ENCODE measurements at regions not wholly inside any gene's neighbourhood (a gene's known extent, or its start where the extent isn't known, plus 50 kb on each side); places are given as distances from the start of the nearest gene placed in this dataset.

DNA sequence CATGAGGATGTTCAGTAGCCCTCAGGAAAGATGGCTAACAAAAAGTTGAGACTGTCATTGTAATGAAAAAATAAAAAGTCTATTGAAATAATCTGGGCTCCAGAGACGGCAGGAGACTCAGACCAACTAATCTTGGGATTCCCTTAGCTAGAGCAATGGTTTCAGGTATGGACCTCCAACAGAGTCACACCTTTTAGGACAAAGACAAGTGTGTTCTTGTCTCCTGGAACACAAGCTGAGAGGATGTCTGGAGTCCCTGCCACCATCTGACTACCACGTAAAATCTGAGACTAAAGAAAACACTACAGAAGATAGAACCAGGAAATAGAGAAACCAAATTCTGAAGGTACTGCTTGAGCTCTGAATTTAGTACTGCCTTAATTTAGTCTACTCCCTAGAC lies 103.3 kb upstream of the RBBP8 start (continued):
- TF ChIP-seq, protein P1, sequence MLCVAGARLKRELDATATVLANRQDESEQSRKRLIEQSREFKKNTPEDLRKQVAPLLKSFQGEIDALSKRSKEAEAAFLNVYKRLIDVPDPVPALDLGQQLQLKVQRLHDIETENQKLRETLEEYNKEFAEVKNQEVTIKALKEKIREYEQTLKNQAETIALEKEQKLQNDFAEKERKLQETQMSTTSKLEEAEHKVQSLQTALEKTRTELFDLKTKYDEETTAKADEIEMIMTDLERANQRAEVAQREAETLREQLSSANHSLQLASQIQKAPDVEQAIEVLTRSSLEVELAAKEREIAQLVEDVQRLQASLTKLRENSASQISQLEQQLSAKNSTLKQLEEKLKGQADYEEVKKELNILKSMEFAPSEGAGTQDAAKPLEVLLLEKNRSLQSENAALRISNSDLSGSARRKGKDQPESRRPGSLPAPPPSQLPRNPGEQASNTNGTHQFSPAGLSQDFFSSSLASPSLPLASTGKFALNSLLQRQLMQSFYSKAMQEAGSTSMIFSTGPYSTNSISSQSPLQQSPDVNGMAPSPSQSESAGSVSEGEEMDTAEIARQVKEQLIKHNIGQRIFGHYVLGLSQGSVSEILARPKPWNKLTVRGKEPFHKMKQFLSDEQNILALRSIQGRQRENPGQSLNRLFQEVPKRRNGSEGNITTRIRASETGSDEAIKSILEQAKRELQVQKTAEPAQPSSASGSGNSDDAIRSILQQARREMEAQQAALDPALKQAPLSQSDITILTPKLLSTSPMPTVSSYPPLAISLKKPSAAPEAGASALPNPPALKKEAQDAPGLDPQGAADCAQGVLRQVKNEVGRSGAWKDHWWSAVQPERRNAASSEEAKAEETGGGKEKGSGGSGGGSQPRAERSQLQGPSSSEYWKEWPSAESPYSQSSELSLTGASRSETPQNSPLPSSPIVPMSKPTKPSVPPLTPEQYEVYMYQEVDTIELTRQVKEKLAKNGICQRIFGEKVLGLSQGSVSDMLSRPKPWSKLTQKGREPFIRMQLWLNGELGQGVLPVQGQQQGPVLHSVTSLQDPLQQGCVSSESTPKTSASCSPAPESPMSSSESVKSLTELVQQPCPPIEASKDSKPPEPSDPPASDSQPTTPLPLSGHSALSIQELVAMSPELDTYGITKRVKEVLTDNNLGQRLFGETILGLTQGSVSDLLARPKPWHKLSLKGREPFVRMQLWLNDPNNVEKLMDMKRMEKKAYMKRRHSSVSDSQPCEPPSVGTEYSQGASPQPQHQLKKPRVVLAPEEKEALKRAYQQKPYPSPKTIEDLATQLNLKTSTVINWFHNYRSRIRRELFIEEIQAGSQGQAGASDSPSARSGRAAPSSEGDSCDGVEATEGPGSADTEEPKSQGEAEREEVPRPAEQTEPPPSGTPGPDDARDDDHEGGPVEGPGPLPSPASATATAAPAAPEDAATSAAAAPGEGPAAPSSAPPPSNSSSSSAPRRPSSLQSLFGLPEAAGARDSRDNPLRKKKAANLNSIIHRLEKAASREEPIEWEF (IDR thresholded peaks at IDR 0.05; ENCODE audit: insufficient replicate concordance, low read depth, low read length) = no peak
- TF ChIP-seq SREBF2 (IDR thresholded peaks at IDR 0.05; ENCODE audit: low read length) = no peak
- TF ChIP-seq DPF2 (IDR thresholded peaks at IDR 0.05) = no peak
- TF ChIP-seq, protein P2, sequence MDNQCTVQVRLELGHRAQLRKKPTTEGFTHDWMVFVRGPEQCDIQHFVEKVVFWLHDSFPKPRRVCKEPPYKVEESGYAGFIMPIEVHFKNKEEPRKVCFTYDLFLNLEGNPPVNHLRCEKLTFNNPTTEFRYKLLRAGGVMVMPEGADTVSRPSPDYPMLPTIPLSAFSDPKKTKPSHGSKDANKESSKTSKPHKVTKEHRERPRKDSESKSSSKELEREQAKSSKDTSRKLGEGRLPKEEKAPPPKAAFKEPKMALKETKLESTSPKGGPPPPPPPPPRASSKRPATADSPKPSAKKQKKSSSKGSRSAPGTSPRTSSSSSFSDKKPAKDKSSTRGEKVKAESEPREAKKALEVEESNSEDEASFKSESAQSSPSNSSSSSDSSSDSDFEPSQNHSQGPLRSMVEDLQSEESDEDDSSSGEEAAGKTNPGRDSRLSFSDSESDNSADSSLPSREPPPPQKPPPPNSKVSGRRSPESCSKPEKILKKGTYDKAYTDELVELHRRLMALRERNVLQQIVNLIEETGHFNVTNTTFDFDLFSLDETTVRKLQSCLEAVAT (IDR thresholded peaks at IDR 0.05) = no peak

DNA sequence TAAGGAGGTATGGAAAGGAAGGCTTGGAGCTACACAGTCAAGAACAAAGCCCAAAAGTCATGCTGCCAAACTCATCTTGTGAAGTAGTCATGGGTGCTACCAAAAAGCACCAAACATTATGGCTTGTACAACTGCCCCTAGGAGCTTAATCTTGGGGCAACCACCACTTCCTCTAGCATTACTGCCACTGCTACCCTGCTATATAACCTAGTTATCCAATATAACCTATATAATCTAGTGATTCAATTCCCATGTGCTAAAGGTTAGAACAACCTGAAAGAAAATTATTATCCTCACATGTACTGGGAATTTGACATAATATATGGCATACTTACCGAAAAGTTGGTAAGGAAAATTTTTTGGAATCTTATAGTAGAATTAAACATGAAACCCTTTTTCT lies 102.6 kb upstream of the RBBP8 start:
- no peak overlapping the region for H3K9ac ChIP-seq (ENCODE audit: control insufficient read depth, insufficient read depth, low read length)
- no peaks in the 10 kb centered on the region for H4K20me1 ChIP-seq (ENCODE audit: control insufficient read depth, insufficient read depth)
- H3K9me3 ChIP-seq (replicated peaks; ENCODE audit: control insufficient read depth, insufficient read depth, low read length) = no peaks in the 10 kb centered on the region
- no peaks in the 10 kb centered on the region for H3K79me2 ChIP-seq (ENCODE audit: control insufficient read depth, insufficient read depth, low read length)
- ChIA-PET SMC1A (ENCODE audit: uncharacterized antibody, unreplicated experiment) (interaction anchor here (0.7 to 2.3 kb wide), 6 partner anchors 10 to 153 kb away, joined by 3 to 10 read pairs (median 4); no protein-coding TSS in a partner anchor), CTCF (interaction anchor here (0.9 to 1.9 kb wide), 6 partner anchors 8 to 148 kb away, joined by 3 to 6 read pairs (median 4); no protein-coding TSS in a partner anchor), POLR2A (no interaction called here), RAD21 (ENCODE audit: unreplicated experiment) (interaction anchor here (1.0 to 1.1 kb wide), 3 partner anchors 8 to 16 kb away, joined by 3 to 6 read pairs (median 4); no protein-coding TSS in a partner anchor)
- no peaks in the 10 kb centered on the region for H3K27me3 ChIP-seq (replicated peaks in 1 of 2; ENCODE audit: control insufficient read depth in 2 of 2, insufficient read depth in 2 of 2, low read length in 1 of 2)
- no peak for ATAC-seq
- no TSS peak for BruUV-seq (replicated peaks)
- no peaks in the 10 kb centered on the region for H3K4me1 ChIP-seq (ENCODE audit: control insufficient read depth, insufficient read depth, low read length)
- no peak overlapping the region for H3K4me3 ChIP-seq
- intact Hi-C loops (cut with micrococcal nuclease; ENCODE audit: unreplicated experiment) = no loop called here
- in situ Hi-C loops (cut with MboI) = no loop called here
- no peak overlapping the region for H3K27ac ChIP-seq (ENCODE audit: control insufficient read depth, insufficient read depth)
- DNase-seq (ENCODE audit: low read depth, low spot score) = no peak
- no peak for FAIRE-seq
- H3K36me3 ChIP-seq (ENCODE audit: control insufficient read depth in 2 of 2, insufficient read depth in 2 of 2, low read length in 1 of 2) = no peaks in the 10 kb centered on the region
- no peak overlapping the region for H3K4me2 ChIP-seq (ENCODE audit: control insufficient read depth, insufficient read depth)
- 90% methylated on average over 1 of the region's 1 CpG for WGBS (ENCODE audit: insufficient coverage, insufficient replicate concordance, low lambda C conversion rate, missing lambda C conversion rate)
- TF ChIP-seq STAT3 (IDR thresholded peaks at IDR 0.05; ENCODE audit: low read depth, low read length) (no peak), PAX8 (IDR thresholded peaks at IDR 0.05) (no peak), PAX5 (IDR thresholded peaks at IDR 0.05; ENCODE audit: borderline replicate concordance, low read depth, low read length) (no peak), RUNX3 (IDR thresholded peaks at IDR 0.05; ENCODE audit: low read length) (no peak)
- H2AFZ ChIP-seq (ENCODE audit: control insufficient read depth, low read depth, low read length) = no peak overlapping the region

Data from GM12878 (cell line).